ENCODE measurements at regions not wholly inside any gene's neighbourhood (a gene's known extent, or its start where the extent isn't known, plus 50 kb on each side); places are given as distances from the start of the nearest gene placed in this dataset.

GRCh38 chr6:170040115-170040500 lies 250.8 kb downstream of the DLL1 start:
- Mint-ChIP-seq H3K9me3 (peaks cover 0 to 21% (median 9%) of the 10 kb centered on the region in 11 donors), H3K4me3 (no peak overlapping the region), H3K4me1 (no peaks in the 10 kb centered on the region), H3K27ac (no peak overlapping the region), H3K36me3 (peaks cover 0 to 9% (median 8%) of the 10 kb centered on the region in 5 donors), H3K27me3 (peaks cover 0 to 13% (median 0%) of the 10 kb centered on the region in 5 donors)
- H3K36me3 ChIP-seq (ENCODE audit: control insufficient read depth in 2 of 3, insufficient read depth in 3 of 3, low read length in 3 of 3) = no peaks in the 10 kb centered on the region
- ChIA-PET POLR2A (no interaction called here), CTCF (no interaction called here)
- no peak overlapping the region for H3K4me3 ChIP-seq (ENCODE audit: low read length)
- no peaks in the 10 kb centered on the region for H3K27me3 ChIP-seq (ENCODE audit: control insufficient read depth in 2 of 2, insufficient read depth in 2 of 2, low read length in 2 of 2)
- intact Hi-C loops (cut with micrococcal nuclease) = no loop called here
- DNase-seq (no peak), ATAC-seq (no peak)
- H3K27ac ChIP-seq (ENCODE audit: low read depth, low read length) = no peak overlapping the region
- no peaks in the 10 kb centered on the region for H3K4me1 ChIP-seq (ENCODE audit: control insufficient read depth in 2 of 2, insufficient read depth in 2 of 2, low read length in 2 of 2)
- peaks cover 0 to 5% (median 0%) of the 10 kb centered on the region in 3 experiments for H3K9me3 ChIP-seq (ENCODE audit: control insufficient read depth in 2 of 3, low read length in 3 of 3)

GRCh38 chr6:170039156-170040114 lies 251.4 kb downstream of the DLL1 start:
- Mint-ChIP-seq H3K9me3 (peaks cover 0 to 23% (median 9%) of the 10 kb centered on the region in 11 donors), H3K27ac (no peak overlapping the region), H3K36me3 (peaks cover 0 to 9% (median 8%) of the 10 kb centered on the region in 5 donors), H3K4me1 (no peaks in the 10 kb centered on the region), H3K4me3 (no peak overlapping the region), H3K27me3 (peaks cover 0 to 13% (median 0%) of the 10 kb centered on the region in 5 donors)
- Histone ChIP-seq H3K4me3 (ENCODE audit: low read length) (no peak overlapping the region), H3K27me3 (ENCODE audit: control insufficient read depth in 2 of 2, insufficient read depth in 2 of 2, low read length in 2 of 2) (no peaks in the 10 kb centered on the region), H3K4me1 (ENCODE audit: control insufficient read depth in 2 of 2, insufficient read depth in 2 of 2, low read length in 2 of 2) (no peaks in the 10 kb centered on the region), H3K36me3 (ENCODE audit: control insufficient read depth in 2 of 3, insufficient read depth in 3 of 3, low read length in 3 of 3) (no peaks in the 10 kb centered on the region), H3K27ac (ENCODE audit: low read depth, low read length) (no peak overlapping the region), H3K9me3 (ENCODE audit: control insufficient read depth in 2 of 3, low read length in 3 of 3) (peaks cover 0 to 5% (median 0%) of the 10 kb centered on the region in 3 experiments)
- no peak for DNase-seq
- CTCF ChIA-PET = no interaction called here
- intact Hi-C loops (cut with micrococcal nuclease) = no loop called here
- POLR2A ChIA-PET = no interaction called here
- no peak for ATAC-seq

- Mint-ChIP-seq H3K27ac (no peak overlapping the region), H3K4me3 (no peak overlapping the region), H3K4me1 (no peaks in the 10 kb centered on the region), H3K36me3 (peaks cover 0 to 14% (median 8%) of the 10 kb centered on the region in 5 donors), H3K27me3 (peaks cover 0 to 13% (median 0%) of the 10 kb centered on the region in 5 donors), H3K9me3 (peaks cover 0 to 29% (median 12%) of the 10 kb centered on the region in 11 donors)
- no peak for ATAC-seq
- Histone ChIP-seq H3K4me3 (ENCODE audit: low read length) (no peak overlapping the region), H3K9me3 (ENCODE audit: control insufficient read depth in 2 of 3, low read length in 3 of 3) (peaks cover 0 to 5% (median 0%) of the 10 kb centered on the region in 3 experiments), H3K36me3 (ENCODE audit: control insufficient read depth in 2 of 3, insufficient read depth in 3 of 3, low read length in 3 of 3) (no peaks in the 10 kb centered on the region), H3K27me3 (ENCODE audit: control insufficient read depth in 2 of 2, insufficient read depth in 2 of 2, low read length in 2 of 2) (no peaks in the 10 kb centered on the region), H3K27ac (ENCODE audit: low read depth, low read length) (no peak overlapping the region), H3K4me1 (ENCODE audit: control insufficient read depth in 2 of 2, insufficient read depth in 2 of 2, low read length in 2 of 2) (no peaks in the 10 kb centered on the region)
- DNase-seq = no peak
- intact Hi-C loops (cut with micrococcal nuclease) = no loop called here
- ChIA-PET POLR2A (no interaction called here), CTCF (no interaction called here)
Measured at GRCh38 chr6:170038708-170039107, 252.2 kb downstream of the DLL1 start.

GRCh38 chr6:170038251-170038650 lies 252.6 kb downstream of the DLL1 start:
- Mint-ChIP-seq H3K27ac (no peak overlapping the region), H3K9me3 (peaks cover 3 to 34% (median 17%) of the 10 kb centered on the region in 11 donors), H3K27me3 (peaks cover 0 to 13% (median 0%) of the 10 kb centered on the region in 5 donors), H3K4me1 (peaks cover 0 to 1% (median 0%) of the 10 kb centered on the region in 7 donors), H3K36me3 (peaks cover 0 to 19% (median 12%) of the 10 kb centered on the region in 5 donors), H3K4me3 (no peak overlapping the region)
- Histone ChIP-seq H3K27ac (ENCODE audit: low read depth, low read length) (no peak overlapping the region), H3K27me3 (ENCODE audit: control insufficient read depth in 2 of 2, insufficient read depth in 2 of 2, low read length in 2 of 2) (no peaks in the 10 kb centered on the region), H3K9me3 (ENCODE audit: control insufficient read depth in 2 of 3, low read length in 3 of 3) (peaks cover 0 to 5% (median 0%) of the 10 kb centered on the region in 3 experiments), H3K36me3 (ENCODE audit: control insufficient read depth in 2 of 3, insufficient read depth in 3 of 3, low read length in 3 of 3) (no peaks in the 10 kb centered on the region), H3K4me3 (ENCODE audit: low read length) (no peak overlapping the region), H3K4me1 (ENCODE audit: control insufficient read depth in 2 of 2, insufficient read depth in 2 of 2, low read length in 2 of 2) (no peaks in the 10 kb centered on the region)
- no peak for ATAC-seq
- intact Hi-C loops (cut with micrococcal nuclease) = no loop called here
- POLR2A ChIA-PET = no interaction called here
- no peak for DNase-seq
- CTCF ChIA-PET = no interaction called here

- ChIA-PET POLR2A (no interaction called here), CTCF (no interaction called here)
Measured at GRCh38 chr6:170037541-170038250, 253.2 kb downstream of the DLL1 start.

GRCh38 chr6:170036916-170037315 lies 254.0 kb downstream of the DLL1 start:
- H3K36me3 ChIP-seq (ENCODE audit: control insufficient read depth in 2 of 3, insufficient read depth in 3 of 3, low read length in 3 of 3) = no peaks in the 10 kb centered on the region
- ATAC-seq = peak; percentile 31
- Mint-ChIP-seq H3K4me1 (peaks cover 0 to 1% (median 0%) of the 10 kb centered on the region in 7 donors), H3K4me3 (no peak overlapping the region), H3K36me3 (peaks cover 0 to 19% (median 13%) of the 10 kb centered on the region in 5 donors), H3K9me3 (peaks cover 3 to 39% (median 17%) of the 10 kb centered on the region in 11 donors), H3K27ac (no peak overlapping the region), H3K27me3 (peaks cover 0 to 9% (median 0%) of the 10 kb centered on the region in 5 donors)
- H3K9me3 ChIP-seq (ENCODE audit: control insufficient read depth in 2 of 3, low read length in 3 of 3) = peaks cover 0 to 5% (median 0%) of the 10 kb centered on the region in 3 experiments
- H3K4me1 ChIP-seq (ENCODE audit: control insufficient read depth in 2 of 2, insufficient read depth in 2 of 2, low read length in 2 of 2) = no peaks in the 10 kb centered on the region
- no peaks in the 10 kb centered on the region for H3K27me3 ChIP-seq (ENCODE audit: control insufficient read depth in 2 of 2, insufficient read depth in 2 of 2, low read length in 2 of 2)
- ChIA-PET CTCF (no interaction called here), POLR2A (no interaction called here)
- no peak overlapping the region for H3K4me3 ChIP-seq (ENCODE audit: low read length)
- no peak for DNase-seq
- no peak overlapping the region for H3K27ac ChIP-seq (ENCODE audit: low read depth, low read length)
- intact Hi-C loops (cut with micrococcal nuclease) = no loop called here

More at GRCh38 chr6:170037541-170038250, 253.2 kb downstream of the DLL1 start:
- Histone ChIP-seq H3K4me1 (ENCODE audit: control insufficient read depth in 2 of 2, insufficient read depth in 2 of 2, low read length in 2 of 2) (no peaks in the 10 kb centered on the region), H3K27me3 (ENCODE audit: control insufficient read depth in 2 of 2, insufficient read depth in 2 of 2, low read length in 2 of 2) (no peaks in the 10 kb centered on the region), H3K36me3 (ENCODE audit: control insufficient read depth in 2 of 3, insufficient read depth in 3 of 3, low read length in 3 of 3) (no peaks in the 10 kb centered on the region), H3K4me3 (ENCODE audit: low read length) (no peak overlapping the region), H3K9me3 (ENCODE audit: control insufficient read depth in 2 of 3, low read length in 3 of 3) (peaks cover 0 to 5% (median 0%) of the 10 kb centered on the region in 3 experiments), H3K27ac (ENCODE audit: low read depth, low read length) (no peak overlapping the region)
- peaks cover 0 to 19% (median 13%) of the 10 kb centered on the region in 5 donors for H3K36me3 Mint-ChIP-seq
- no peak for ATAC-seq
- peaks cover 0 to 13% (median 0%) of the 10 kb centered on the region in 5 donors for H3K27me3 Mint-ChIP-seq
- H3K4me3 Mint-ChIP-seq = no peak overlapping the region
- H3K4me1 Mint-ChIP-seq = peaks cover 0 to 1% (median 0%) of the 10 kb centered on the region in 7 donors
- intact Hi-C loops (cut with micrococcal nuclease) = no loop called here
- peaks cover 3 to 39% (median 17%) of the 10 kb centered on the region in 11 donors for H3K9me3 Mint-ChIP-seq
- H3K27ac Mint-ChIP-seq = peak overlapping the region in 1 of 9 donors; percentile 13
- peak in 1 of 9 donors; percentile 6 for DNase-seq

Data from naive thymus-derived CD4-positive, alpha-beta T cell (primary cell).